GM12878 (cell line): ENCODE measurements at regions not wholly inside any gene's neighbourhood (a gene's known extent, or its start where the extent isn't known, plus 50 kb on each side); places are given as distances from the start of the nearest gene placed in this dataset.

Experiments used
- CHD4 ChIP-seq: fragments of 200-600 bp; sonication (generic); IDR thresholded peaks from 2 replicates; pipeline ENCODE4 v1.6.1; 2016; ENCODE audit warnings: mild to moderate bottlenecking
- EED ChIP-seq: sonication (generic); IDR thresholded peaks from 2 replicates; pipeline ENCODE4 v1.6.1; 2016; ENCODE audit warnings: antibody characterized with exemption, low read depth
- GATAD2B ChIP-seq: fragments of 450-650 bp; conservative IDR thresholded peaks from 2 replicates; pipeline ENCODE4 v1.6.1; 2017; ENCODE audit warnings: low read depth, mild to moderate bottlenecking, moderate library complexity
- LARP7 ChIP-seq: fragments of 450-650 bp; IDR thresholded peaks from 2 replicates; pipeline ENCODE4 v1.6.1; 2017; ENCODE audit warnings: mild to moderate bottlenecking
- PBX3 ChIP-seq: IDR thresholded peaks from 2 replicates; pipeline ENCODE4 v1.6.1; 2011; ENCODE audit warnings: mild to moderate bottlenecking, low read depth, low read length, moderate library complexity; ENCODE audit not compliant: insufficient replicate concordance
- RAD51 ChIP-seq: fragments of 450-650 bp; IDR thresholded peaks from 2 replicates; pipeline ENCODE4 v1.6.1; 2016; ENCODE audit warnings: moderate library complexity, mild to moderate bottlenecking, inconsistent platforms
- SREBF1 ChIP-seq: IDR thresholded peaks from 2 replicates; pipeline ENCODE4 v1.6.1; 2012; ENCODE audit warnings: mild to moderate bottlenecking, low read length
- TAF1 ChIP-seq: IDR thresholded peaks from 2 replicates; pipeline ENCODE4 v1.6.1; 2011; ENCODE audit warnings: mild to moderate bottlenecking, low read depth, low read length, borderline replicate concordance
- YY1 ChIP-seq: IDR thresholded peaks from 2 replicates; pipeline ENCODE4 v1.6.1; 2011; ENCODE audit warnings: low read depth, mild to moderate bottlenecking, low read length
- TF ChIP-seq, protein P1 (sequence below), 3 experiments: IDR thresholded peaks in 2 of 3; conservative IDR thresholded peaks in 1 of 3; 2 replicates each; pipeline ENCODE4 v1.5.1; 2011; ENCODE audit warnings: low read depth in 3 of 3, low read length in 3 of 3, mild to moderate bottlenecking in 3 of 3, control low read depth in 2 of 3, moderate library complexity in 2 of 3, inconsistent platforms in 1 of 3, mixed read lengths in 1 of 3; ENCODE audit not compliant: control insufficient read depth in 2 of 3, insufficient read depth in 1 of 3; ENCODE audit errors: extremely low read depth in 1 of 3

DNA sequence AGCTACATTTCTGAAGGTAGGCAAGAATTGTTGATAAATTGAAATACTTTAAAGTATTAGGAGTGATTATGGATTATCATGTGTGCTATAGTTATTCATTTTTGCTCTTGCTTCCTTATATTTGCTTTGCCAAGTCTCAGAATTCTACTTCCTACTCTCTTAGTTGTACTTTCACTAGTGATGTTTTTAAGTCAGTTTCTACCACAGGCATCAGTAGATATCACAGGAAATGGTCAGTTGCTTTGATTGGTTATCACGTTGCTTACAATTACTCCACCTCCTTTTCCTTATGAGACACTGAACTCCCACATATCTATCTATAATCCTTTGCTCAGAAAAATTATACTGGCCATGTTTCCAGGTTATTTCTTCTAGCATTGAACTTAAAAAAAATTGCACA is 472.8 kb downstream of the DMRTA1 start:
- TF ChIP-seq, protein P1, sequence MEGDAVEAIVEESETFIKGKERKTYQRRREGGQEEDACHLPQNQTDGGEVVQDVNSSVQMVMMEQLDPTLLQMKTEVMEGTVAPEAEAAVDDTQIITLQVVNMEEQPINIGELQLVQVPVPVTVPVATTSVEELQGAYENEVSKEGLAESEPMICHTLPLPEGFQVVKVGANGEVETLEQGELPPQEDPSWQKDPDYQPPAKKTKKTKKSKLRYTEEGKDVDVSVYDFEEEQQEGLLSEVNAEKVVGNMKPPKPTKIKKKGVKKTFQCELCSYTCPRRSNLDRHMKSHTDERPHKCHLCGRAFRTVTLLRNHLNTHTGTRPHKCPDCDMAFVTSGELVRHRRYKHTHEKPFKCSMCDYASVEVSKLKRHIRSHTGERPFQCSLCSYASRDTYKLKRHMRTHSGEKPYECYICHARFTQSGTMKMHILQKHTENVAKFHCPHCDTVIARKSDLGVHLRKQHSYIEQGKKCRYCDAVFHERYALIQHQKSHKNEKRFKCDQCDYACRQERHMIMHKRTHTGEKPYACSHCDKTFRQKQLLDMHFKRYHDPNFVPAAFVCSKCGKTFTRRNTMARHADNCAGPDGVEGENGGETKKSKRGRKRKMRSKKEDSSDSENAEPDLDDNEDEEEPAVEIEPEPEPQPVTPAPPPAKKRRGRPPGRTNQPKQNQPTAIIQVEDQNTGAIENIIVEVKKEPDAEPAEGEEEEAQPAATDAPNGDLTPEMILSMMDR (IDR thresholded peaks at IDR 0.05 in 2 of 3, conservative IDR thresholded peaks at IDR 0.05 in 1 of 3; ENCODE audit: control insufficient read depth in 2 of 3, extremely low read depth in 1 of 3, insufficient read depth in 1 of 3, low read depth in 3 of 3, low read length in 3 of 3) = no peak
- TF ChIP-seq TAF1 = no peak
- TF ChIP-seq SREBF1 = no peak
- TF ChIP-seq EED = no peak
- no peak for TF ChIP-seq LARP7
- TF ChIP-seq PBX3 = no peak
- TF ChIP-seq YY1 = no peak
- no peak for TF ChIP-seq CHD4
- no peak for TF ChIP-seq GATAD2B
- no peak for TF ChIP-seq RAD51
